ENCODE measurements at regions not wholly inside any gene's neighbourhood (a gene's known extent, or its start where the extent isn't known, plus 50 kb on each side); places are given as distances from the start of the nearest gene placed in this dataset.

GRCh38 chr10:25867321-25867720, 66.7 kb upstream of the MYO3A start:
- H3K9me3 Mint-ChIP-seq: peaks cover 0 to 11% (median 1%) of the 10 kb centered on the region in 7 donors
- H3K9ac ChIP-seq (ENCODE audit: insufficient read depth, low read length, poor library complexity, severe bottlenecking): no peak overlapping the region
- WGBS (ENCODE audit: insufficient coverage): 90% methylated on average over 2 of the region's 3 CpGs

GRCh38 chr10:25869067-25869591, 64.9 kb upstream of the MYO3A start:
- Histone ChIP-seq H3K9ac (ENCODE audit: insufficient read depth, low read length, poor library complexity, severe bottlenecking) (no peak overlapping the region), H4K20me1 (ENCODE audit: insufficient read depth, low read length) (no peaks in the 10 kb centered on the region), H3K36me3 (replicated peaks in 1 of 2; ENCODE audit: control insufficient read depth in 1 of 2, insufficient read depth in 2 of 2, low read length in 2 of 2) (no peaks in the 10 kb centered on the region), H3K4me3 (replicated peaks in 1 of 3; ENCODE audit: low read depth in 2 of 3, low read length in 3 of 3) (no peak overlapping the region), H3K4me2 (replicated peaks; ENCODE audit: extremely low read depth, low read length, poor library complexity, severe bottlenecking) (no peak overlapping the region), H3K4me1 (ENCODE audit: control insufficient read depth in 1 of 2, insufficient read depth in 2 of 2, low read length in 2 of 2) (no peaks in the 10 kb centered on the region), H2AFZ (ENCODE audit: insufficient read depth, low read depth, low read length, poor library complexity, severe bottlenecking) (no peak overlapping the region), H3K79me2 (ENCODE audit: insufficient read depth, low read length) (no peaks in the 10 kb centered on the region), H3K27me3 (ENCODE audit: control insufficient read depth in 2 of 2, insufficient read depth in 2 of 2, low read length in 2 of 2) (no peaks in the 10 kb centered on the region), H3K9me3 (replicated peaks in 1 of 2; ENCODE audit: control insufficient read depth in 1 of 2, insufficient read depth in 1 of 2, low read length in 2 of 2) (no peaks in the 10 kb centered on the region), H3K27ac (ENCODE audit: low read depth in 1 of 2, low read length in 2 of 2) (no peak overlapping the region)
- intact Hi-C loops (cut with micrococcal nuclease): no loop called here
- TF ChIP-seq CTCF (IDR thresholded peaks at IDR 0.05): no peak
- H3K4me3 Mint-ChIP-seq: no peak overlapping the region
- DNase-seq: no peak
- peaks cover 0 to 5% (median 3%) of the 10 kb centered on the region in 3 donors for H3K27me3 Mint-ChIP-seq (ENCODE audit: low read depth in 3 of 3)
- H3K27ac Mint-ChIP-seq: no peak overlapping the region
- H3K4me1 Mint-ChIP-seq: no peaks in the 10 kb centered on the region
- WGBS (ENCODE audit: insufficient coverage): no CpG with 5 or more reads among the region's 7 CpGs
- no peaks in the 10 kb centered on the region for H3K36me3 Mint-ChIP-seq
- H3K9me3 Mint-ChIP-seq: peaks cover 0 to 9% (median 0%) of the 10 kb centered on the region in 7 donors

More at GRCh38 chr10:25867321-25867720, 66.7 kb upstream of the MYO3A start:
- Histone ChIP-seq H3K4me3 (replicated peaks in 1 of 3; ENCODE audit: low read depth in 2 of 3, low read length in 3 of 3) (no peak overlapping the region), H3K36me3 (replicated peaks in 1 of 2; ENCODE audit: control insufficient read depth in 1 of 2, insufficient read depth in 2 of 2, low read length in 2 of 2) (no peaks in the 10 kb centered on the region), H3K4me2 (replicated peaks; ENCODE audit: extremely low read depth, low read length, poor library complexity, severe bottlenecking) (no peak overlapping the region), H3K9me3 (replicated peaks in 1 of 2; ENCODE audit: control insufficient read depth in 1 of 2, insufficient read depth in 1 of 2, low read length in 2 of 2) (no peaks in the 10 kb centered on the region), H3K27ac (ENCODE audit: low read depth in 1 of 2, low read length in 2 of 2) (no peak overlapping the region), H3K79me2 (ENCODE audit: insufficient read depth, low read length) (no peaks in the 10 kb centered on the region), H4K20me1 (ENCODE audit: insufficient read depth, low read length) (no peaks in the 10 kb centered on the region), H3K4me1 (ENCODE audit: control insufficient read depth in 1 of 2, insufficient read depth in 2 of 2, low read length in 2 of 2) (no peaks in the 10 kb centered on the region), H3K27me3 (ENCODE audit: control insufficient read depth in 2 of 2, insufficient read depth in 2 of 2, low read length in 2 of 2) (no peaks in the 10 kb centered on the region), H2AFZ (ENCODE audit: insufficient read depth, low read depth, low read length, poor library complexity, severe bottlenecking) (no peak overlapping the region)
- no peak overlapping the region for H3K4me3 Mint-ChIP-seq
- intact Hi-C loops (cut with micrococcal nuclease): no loop called here
- no peak for TF ChIP-seq CTCF (IDR thresholded peaks at IDR 0.05)
- H3K27ac Mint-ChIP-seq: no peak overlapping the region
- H3K36me3 Mint-ChIP-seq: no peaks in the 10 kb centered on the region
- no peaks in the 10 kb centered on the region for H3K4me1 Mint-ChIP-seq
- peaks cover 1 to 5% (median 5%) of the 10 kb centered on the region in 3 donors for H3K27me3 Mint-ChIP-seq (ENCODE audit: low read depth in 3 of 3)
- no peak for DNase-seq
